GM12878 (cell line): ENCODE measurements at regions not wholly inside any gene's neighbourhood (a gene's known extent, or its start where the extent isn't known, plus 50 kb on each side); places are given as distances from the start of the nearest gene placed in this dataset.
A peak's percentile ranks its signal among the peaks of the same experiment; 100 is the strongest.

Experiments
- CBFB ChIP-seq: IDR thresholded peaks from 2 replicates; pipeline ENCODE4 v1.6.1; 2016; ENCODE audit warnings: antibody characterized with exemption, low read depth
- CREB1 ChIP-seq: IDR thresholded peaks from 2 replicates; pipeline ENCODE4 v1.6.1; 2012; ENCODE audit warnings: low read depth, mild to moderate bottlenecking, inconsistent platforms
- CTCF ChIP-seq, 3 experiments: IDR thresholded peaks in 2 of 3; conservative IDR thresholded peaks in 1 of 3; 2 replicates each; pipeline ENCODE4 v1.5.1; 2011; ENCODE audit warnings: low read depth in 3 of 3, low read length in 3 of 3, mild to moderate bottlenecking in 3 of 3, control low read depth in 2 of 3, moderate library complexity in 2 of 3, inconsistent platforms in 1 of 3, mixed read lengths in 1 of 3; ENCODE audit not compliant: control insufficient read depth in 2 of 3, insufficient read depth in 1 of 3; ENCODE audit errors: extremely low read depth in 1 of 3
- ELK1 ChIP-seq: IDR thresholded peaks from 2 replicates; pipeline ENCODE4 v1.6.1; 2012; ENCODE audit warnings: low read depth, low read length, improper control_type of control experiment
- ESRRA ChIP-seq: IDR thresholded peaks from 2 replicates; pipeline ENCODE4 v1.6.1; 2012; ENCODE audit warnings: mild to moderate bottlenecking, low read length, improper control_type of control experiment
- IKZF2 ChIP-seq, 2 experiments: fragments of 450-650 bp; IDR thresholded peaks; 2 replicates each; pipeline ENCODE4 v1.6.1; 2017; ENCODE audit warnings: mild to moderate bottlenecking in 2 of 2, moderate library complexity in 2 of 2
- IRF3 ChIP-seq: fragments of 450-650 bp; IDR thresholded peaks from 2 replicates; pipeline ENCODE4 v1.6.1; 2014; ENCODE audit warnings: mild to moderate bottlenecking
- IRF4 ChIP-seq: IDR thresholded peaks from 2 replicates; pipeline ENCODE4 v1.6.1; 2011; ENCODE audit warnings: low read depth, low read length
- JUND ChIP-seq: IDR thresholded peaks from 2 replicates; pipeline ENCODE4 v1.6.1; 2012; ENCODE audit warnings: low read depth, mild to moderate bottlenecking, low read length, improper control_type of control experiment, moderate library complexity
- MTA2 ChIP-seq: fragments of 450-650 bp; IDR thresholded peaks from 2 replicates; pipeline ENCODE4 v1.6.1; 2016; ENCODE audit warnings: low read depth, mild to moderate bottlenecking, moderate library complexity
- MYB ChIP-seq: fragments of 150-350 bp; IDR thresholded peaks from 2 replicates; pipeline ENCODE4 v1.6.1; 2014; ENCODE audit warnings: mild to moderate bottlenecking, low read depth, low read length, borderline replicate concordance
- PAX5 ChIP-seq: IDR thresholded peaks from 2 replicates; pipeline ENCODE4 v1.6.1; 2011; ENCODE audit warnings: low read depth, low read length, borderline replicate concordance
- PML ChIP-seq: IDR thresholded peaks from 2 replicates; pipeline ENCODE4 v1.6.1; 2012; ENCODE audit warnings: low read length, inconsistent platforms
- SIX5 ChIP-seq: IDR thresholded peaks from 2 replicates; pipeline ENCODE4 v1.6.1; 2011; ENCODE audit warnings: mild to moderate bottlenecking, low read depth, low read length, moderate library complexity; ENCODE audit not compliant: severe bottlenecking
- SMC3 ChIP-seq: IDR thresholded peaks from 2 replicates; pipeline ENCODE4 v1.6.1; 2011; ENCODE audit warnings: low read length, improper control_type of control experiment, borderline replicate concordance
- SREBF2 ChIP-seq: IDR thresholded peaks from 2 replicates; pipeline ENCODE4 v1.6.1; 2012; ENCODE audit warnings: mild to moderate bottlenecking, low read length
- SUPT20H ChIP-seq: IDR thresholded peaks from 2 replicates; pipeline ENCODE4 v1.6.1; 2011; ENCODE audit warnings: low read depth, mild to moderate bottlenecking, low read length, moderate library complexity, borderline replicate concordance; ENCODE audit not compliant: control insufficient read depth
- ZNF384 ChIP-seq: IDR thresholded peaks from 2 replicates; pipeline ENCODE4 v1.6.1; 2012; ENCODE audit warnings: low read depth, mild to moderate bottlenecking, low read length, improper control_type of control experiment, borderline replicate concordance
- TF ChIP-seq, protein P1 (sequence below): IDR thresholded peaks from 2 replicates; pipeline ENCODE4 v1.6.1; 2011; ENCODE audit warnings: borderline replicate concordance, low read depth, mild to moderate bottlenecking, moderate library complexity, low read length; ENCODE audit not compliant: insufficient read depth, poor library complexity, severe bottlenecking
- TF ChIP-seq, protein P2 (sequence below): fragments of 450-650 bp; formaldehyde crosslinking; IDR thresholded peaks from 2 replicates; pipeline ENCODE4 v1.4.0; 2022; ENCODE audit warnings: mild to moderate bottlenecking, moderate library complexity
- TF ChIP-seq, protein P3 (sequence below): fragments of 450-650 bp; IDR thresholded peaks from 2 replicates; pipeline ENCODE4 v1.6.1; 2017; ENCODE audit warnings: mild to moderate bottlenecking

GRCh38 chr10:76624470-76624869 is 1013.1 kb downstream of the KCNMA1 start (continued):
- TF ChIP-seq ELK1 (no peak), CREB1 (no peak), ZNF384 (no peak), PAX5 (peak; percentile 19; the same call in 1 of the 2 replicates), SIX5 (no peak), PML (no peak), CTCF (IDR thresholded peaks at IDR 0.05 in 2 of 3, conservative IDR thresholded peaks at IDR 0.05 in 1 of 3; ENCODE audit: control insufficient read depth in 2 of 3, extremely low read depth in 1 of 3, insufficient read depth in 1 of 3, low read depth in 3 of 3, low read length in 3 of 3) (no peak), MYB (no peak), IKZF2 (IDR thresholded peaks at IDR 0.05) (peak; percentile 97 to 98), ESRRA (no peak), SREBF2 (no peak), CBFB (no peak), JUND (peak; percentile 38; the same call in 1 of the 2 replicates), SUPT20H (no peak), MTA2 (peak; percentile 97), SMC3 (no peak), IRF3 (no peak), IRF4 (peak; percentile 61; the same call in 1 of the 2 replicates)
- TF ChIP-seq, protein P1, sequence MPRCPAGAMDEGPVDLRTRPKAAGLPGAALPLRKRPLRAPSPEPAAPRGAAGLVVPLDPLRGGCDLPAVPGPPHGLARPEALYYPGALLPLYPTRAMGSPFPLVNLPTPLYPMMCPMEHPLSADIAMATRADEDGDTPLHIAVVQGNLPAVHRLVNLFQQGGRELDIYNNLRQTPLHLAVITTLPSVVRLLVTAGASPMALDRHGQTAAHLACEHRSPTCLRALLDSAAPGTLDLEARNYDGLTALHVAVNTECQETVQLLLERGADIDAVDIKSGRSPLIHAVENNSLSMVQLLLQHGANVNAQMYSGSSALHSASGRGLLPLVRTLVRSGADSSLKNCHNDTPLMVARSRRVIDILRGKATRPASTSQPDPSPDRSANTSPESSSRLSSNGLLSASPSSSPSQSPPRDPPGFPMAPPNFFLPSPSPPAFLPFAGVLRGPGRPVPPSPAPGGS: no peak
- TF ChIP-seq, protein P2, sequence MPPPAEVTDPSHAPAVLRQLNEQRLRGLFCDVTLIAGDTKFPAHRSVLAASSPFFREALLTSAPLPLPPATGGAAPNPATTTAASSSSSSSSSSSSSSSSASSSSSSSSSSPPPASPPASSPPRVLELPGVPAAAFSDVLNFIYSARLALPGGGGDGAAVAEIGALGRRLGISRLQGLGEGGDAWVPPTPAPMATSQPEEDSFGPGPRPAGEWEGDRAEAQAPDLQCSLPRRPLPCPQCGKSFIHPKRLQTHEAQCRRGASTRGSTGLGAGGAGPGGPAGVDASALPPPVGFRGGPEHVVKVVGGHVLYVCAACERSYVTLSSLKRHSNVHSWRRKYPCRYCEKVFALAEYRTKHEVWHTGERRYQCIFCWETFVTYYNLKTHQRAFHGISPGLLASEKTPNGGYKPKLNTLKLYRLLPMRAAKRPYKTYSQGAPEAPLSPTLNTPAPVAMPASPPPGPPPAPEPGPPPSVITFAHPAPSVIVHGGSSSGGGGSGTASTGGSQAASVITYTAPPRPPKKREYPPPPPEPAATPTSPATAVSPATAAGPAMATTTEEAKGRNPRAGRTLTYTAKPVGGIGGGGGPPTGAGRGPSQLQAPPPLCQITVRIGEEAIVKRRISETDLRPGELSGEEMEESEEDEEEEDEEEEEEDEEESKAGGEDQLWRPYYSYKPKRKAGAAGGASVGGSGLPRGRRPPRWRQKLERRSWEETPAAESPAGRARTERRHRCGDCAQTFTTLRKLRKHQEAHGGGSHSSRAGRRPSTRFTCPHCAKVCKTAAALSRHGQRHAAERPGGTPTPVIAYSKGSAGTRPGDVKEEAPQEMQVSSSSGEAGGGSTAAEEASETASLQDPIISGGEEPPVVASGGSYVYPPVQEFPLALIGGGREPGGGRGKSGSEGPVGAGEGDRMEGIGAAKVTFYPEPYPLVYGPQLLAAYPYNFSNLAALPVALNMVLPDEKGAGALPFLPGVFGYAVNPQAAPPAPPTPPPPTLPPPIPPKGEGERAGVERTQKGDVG (CRISPR knock-in tag): no peak
- TF ChIP-seq, protein P3, sequence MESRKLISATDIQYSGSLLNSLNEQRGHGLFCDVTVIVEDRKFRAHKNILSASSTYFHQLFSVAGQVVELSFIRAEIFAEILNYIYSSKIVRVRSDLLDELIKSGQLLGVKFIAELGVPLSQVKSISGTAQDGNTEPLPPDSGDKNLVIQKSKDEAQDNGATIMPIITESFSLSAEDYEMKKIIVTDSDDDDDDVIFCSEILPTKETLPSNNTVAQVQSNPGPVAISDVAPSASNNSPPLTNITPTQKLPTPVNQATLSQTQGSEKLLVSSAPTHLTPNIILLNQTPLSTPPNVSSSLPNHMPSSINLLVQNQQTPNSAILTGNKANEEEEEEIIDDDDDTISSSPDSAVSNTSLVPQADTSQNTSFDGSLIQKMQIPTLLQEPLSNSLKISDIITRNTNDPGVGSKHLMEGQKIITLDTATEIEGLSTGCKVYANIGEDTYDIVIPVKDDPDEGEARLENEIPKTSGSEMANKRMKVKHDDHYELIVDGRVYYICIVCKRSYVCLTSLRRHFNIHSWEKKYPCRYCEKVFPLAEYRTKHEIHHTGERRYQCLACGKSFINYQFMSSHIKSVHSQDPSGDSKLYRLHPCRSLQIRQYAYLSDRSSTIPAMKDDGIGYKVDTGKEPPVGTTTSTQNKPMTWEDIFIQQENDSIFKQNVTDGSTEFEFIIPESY: no peak
